GM12892 (cell line): ENCODE measurements at regions not wholly inside any gene's neighbourhood (a gene's known extent, or its start where the extent isn't known, plus 50 kb on each side); places are given as distances from the start of the nearest gene placed in this dataset.

Source experiments
- POLR2A ChIP-seq: IDR thresholded peaks from 2 replicates; pipeline ENCODE4 v1.6.1; 2011; ENCODE audit warnings: low read depth, low read length, control low read depth
- POLR2AphosphoS5 ChIP-seq: IDR thresholded peaks from 2 replicates; pipeline ENCODE4 v1.6.1; 2011; ENCODE audit warnings: low read depth, low read length, control low read depth

GRCh38 chr12:107635139-107635538, 50.5 kb upstream of the PWP1 start:
- no peak for TF ChIP-seq POLR2A
- no peak for TF ChIP-seq POLR2AphosphoS5
